Activated naive CD4-positive, alpha-beta T cell treated with anti-CD3 and anti-CD28 coated beads for 36 hours (primary cell): ENCODE measurements at regions not wholly inside any gene's neighbourhood (a gene's known extent, or its start where the extent isn't known, plus 50 kb on each side); places are given as distances from the start of the nearest gene placed in this dataset.

Source experiments
- CTCF ChIA-PET: fragments of 350-600 bp; sonication (Branson Sonifier 250); formaldehyde crosslinking; loops from one replicate; lab custom pipeline; 2021; ENCODE audit warnings: antibody characterized with exemption; lab: Charles Lee
- DNase-seq: peaks from one replicate; pipeline ENCODE4 v3.0.0-alpha.2; 2020
- H3K27ac Mint-ChIP-seq: one replicate; pipeline ENCODE4 v1.8.0; 2021; ENCODE audit warnings: mild to moderate bottlenecking, mixed read lengths
- H3K27me3 Mint-ChIP-seq: one replicate; pipeline ENCODE4 v1.8.0; 2021; ENCODE audit warnings: low read depth, mixed read lengths
- H3K36me3 Mint-ChIP-seq: one replicate; pipeline ENCODE4 v1.8.0; 2021; ENCODE audit warnings: low read depth, mixed read lengths
- H3K4me1 Mint-ChIP-seq: one replicate; pipeline ENCODE4 v1.8.0; 2021; ENCODE audit warnings: low read depth, mixed read lengths
- H3K4me3 Mint-ChIP-seq: one replicate; pipeline ENCODE4 v1.8.0; 2021; ENCODE audit warnings: mild to moderate bottlenecking, moderate library complexity, mixed read lengths
- H3K9me3 Mint-ChIP-seq: one replicate; pipeline ENCODE4 v1.8.0; 2021; ENCODE audit warnings: mixed read lengths
- intact Hi-C: fragments of 100-400 bp; cut with micrococcal nuclease; formaldehyde crosslinking; loops from one replicate; pipeline ENCODE4 v1.15.1; 2023

- intact Hi-C loops, result no loop called here
These were observed 191.0 kb upstream of the NRIP1 start for GRCh38 chr21:15255763-15256162.

GRCh38 chr21:15256996-15257395, 192.2 kb upstream of the NRIP1 start:
- Mint-ChIP-seq H3K27me3 (peaks cover 2% of the 10 kb centered on the region), H3K27ac (no peak overlapping the region), H3K4me3 (no peak overlapping the region), H3K9me3 (no peaks in the 10 kb centered on the region), H3K4me1 (no peaks in the 10 kb centered on the region), H3K36me3 (no peaks in the 10 kb centered on the region)
- no peak for DNase-seq
- CTCF ChIA-PET, result no interaction called here
- intact Hi-C loops, result no loop called here

More at GRCh38 chr21:15255763-15256162, 191.0 kb upstream of the NRIP1 start:
- no peak overlapping the region for H3K27ac Mint-ChIP-seq
- no peak for DNase-seq
- no peaks in the 10 kb centered on the region for H3K9me3 Mint-ChIP-seq
- CTCF ChIA-PET, result no interaction called here
- no peak overlapping the region for H3K4me3 Mint-ChIP-seq
- H3K4me1 Mint-ChIP-seq, result no peaks in the 10 kb centered on the region
- peaks cover 2% of the 10 kb centered on the region for H3K27me3 Mint-ChIP-seq
- no peaks in the 10 kb centered on the region for H3K36me3 Mint-ChIP-seq

GRCh38 chr21:15257646-15258045, 192.8 kb upstream of the NRIP1 start:
- H3K36me3 Mint-ChIP-seq, result no peaks in the 10 kb centered on the region
- H3K27ac Mint-ChIP-seq, result no peak overlapping the region
- H3K9me3 Mint-ChIP-seq, result no peaks in the 10 kb centered on the region
- intact Hi-C loops, result no loop called here
- H3K4me1 Mint-ChIP-seq, result no peaks in the 10 kb centered on the region
- no peak overlapping the region for H3K4me3 Mint-ChIP-seq
- CTCF ChIA-PET, result no interaction called here
- H3K27me3 Mint-ChIP-seq, result peaks cover 2% of the 10 kb centered on the region
- no peak for DNase-seq

- DNase-seq, result no peak
- intact Hi-C loops, result no loop called here
- Mint-ChIP-seq H3K9me3 (no peaks in the 10 kb centered on the region), H3K36me3 (no peaks in the 10 kb centered on the region), H3K4me1 (no peaks in the 10 kb centered on the region), H3K4me3 (no peak overlapping the region), H3K27me3 (no peaks in the 10 kb centered on the region), H3K27ac (no peak overlapping the region)
- CTCF ChIA-PET, result no interaction called here
These were observed 195.0 kb upstream of the NRIP1 start for GRCh38 chr21:15259824-15260223.

- H3K4me1 Mint-ChIP-seq, result no peaks in the 10 kb centered on the region
- CTCF ChIA-PET, result no interaction called here
These were observed 195.8 kb upstream of the NRIP1 start for GRCh38 chr21:15260604-15261003.

GRCh38 chr21:15264084-15264665, 199.4 kb upstream of the NRIP1 start:
- no peak overlapping the region for H3K27ac Mint-ChIP-seq
- no peaks in the 10 kb centered on the region for H3K36me3 Mint-ChIP-seq
- CTCF ChIA-PET, result no interaction called here
- intact Hi-C loops, result no loop called here
- H3K4me1 Mint-ChIP-seq, result no peaks in the 10 kb centered on the region
- H3K27me3 Mint-ChIP-seq, result peaks cover 2% of the 10 kb centered on the region
- no peak for DNase-seq
- H3K4me3 Mint-ChIP-seq, result no peak overlapping the region
- H3K9me3 Mint-ChIP-seq, result no peaks in the 10 kb centered on the region

More at GRCh38 chr21:15260604-15261003, 195.8 kb upstream of the NRIP1 start:
- no peak for DNase-seq
- Mint-ChIP-seq H3K27ac (no peak overlapping the region), H3K27me3 (no peaks in the 10 kb centered on the region), H3K36me3 (no peaks in the 10 kb centered on the region), H3K4me3 (no peak overlapping the region), H3K9me3 (no peaks in the 10 kb centered on the region)
- intact Hi-C loops, result no loop called here

- Mint-ChIP-seq H3K27me3 (peaks cover 12% of the 10 kb centered on the region), H3K36me3 (no peaks in the 10 kb centered on the region), H3K27ac (no peak overlapping the region), H3K9me3 (no peaks in the 10 kb centered on the region), H3K4me3 (no peak overlapping the region), H3K4me1 (no peaks in the 10 kb centered on the region)
- CTCF ChIA-PET, result no interaction called here
- intact Hi-C loops, result no loop called here
- DNase-seq, result no peak
These were observed 207.4 kb upstream of the NRIP1 start for GRCh38 chr21:15272171-15272570.

GRCh38 chr21:15272591-15272990, 207.8 kb upstream of the NRIP1 start:
- intact Hi-C loops, result no loop called here
- Mint-ChIP-seq H3K9me3 (no peaks in the 10 kb centered on the region), H3K4me1 (no peaks in the 10 kb centered on the region), H3K27ac (no peak overlapping the region), H3K27me3 (peaks cover 12% of the 10 kb centered on the region), H3K4me3 (no peak overlapping the region), H3K36me3 (no peaks in the 10 kb centered on the region)
- CTCF ChIA-PET, result no interaction called here
- no peak for DNase-seq

GRCh38 chr21:15273244-15273643, 208.4 kb upstream of the NRIP1 start:
- peaks cover 12% of the 10 kb centered on the region for H3K27me3 Mint-ChIP-seq
- DNase-seq, result no peak
- H3K27ac Mint-ChIP-seq, result no peak overlapping the region
- H3K4me1 Mint-ChIP-seq, result no peaks in the 10 kb centered on the region
- H3K36me3 Mint-ChIP-seq, result no peaks in the 10 kb centered on the region
- intact Hi-C loops, result no loop called here
- H3K9me3 Mint-ChIP-seq, result no peaks in the 10 kb centered on the region
- no peak overlapping the region for H3K4me3 Mint-ChIP-seq
- CTCF ChIA-PET, result no interaction called here

- Mint-ChIP-seq H3K27me3 (peaks cover 12% of the 10 kb centered on the region), H3K27ac (no peak overlapping the region)
These were observed 210.1 kb upstream of the NRIP1 start for GRCh38 chr21:15274701-15275485.

GRCh38 chr21:15275615-15276235, 210.9 kb upstream of the NRIP1 start:
- H3K36me3 Mint-ChIP-seq, result no peaks in the 10 kb centered on the region
- peaks cover 12% of the 10 kb centered on the region for H3K27me3 Mint-ChIP-seq
- CTCF ChIA-PET, result no interaction called here

More at GRCh38 chr21:15274701-15275485, 210.1 kb upstream of the NRIP1 start:
- H3K4me3 Mint-ChIP-seq, result no peak overlapping the region
- DNase-seq, result no peak
- CTCF ChIA-PET, result no interaction called here
- H3K9me3 Mint-ChIP-seq, result no peaks in the 10 kb centered on the region
- H3K4me1 Mint-ChIP-seq, result no peaks in the 10 kb centered on the region
- intact Hi-C loops, result no loop called here
- no peaks in the 10 kb centered on the region for H3K36me3 Mint-ChIP-seq

GRCh38 chr21:15276243-15276642, 211.4 kb upstream of the NRIP1 start:
- H3K9me3 Mint-ChIP-seq, result no peaks in the 10 kb centered on the region
- no peak overlapping the region for H3K27ac Mint-ChIP-seq
- no peaks in the 10 kb centered on the region for H3K4me1 Mint-ChIP-seq
- H3K4me3 Mint-ChIP-seq, result no peak overlapping the region
- no peaks in the 10 kb centered on the region for H3K36me3 Mint-ChIP-seq
- intact Hi-C loops, result no loop called here
- H3K27me3 Mint-ChIP-seq, result peaks cover 12% of the 10 kb centered on the region
- CTCF ChIA-PET, result no interaction called here
- no peak for DNase-seq

More at GRCh38 chr21:15275615-15276235, 210.9 kb upstream of the NRIP1 start:
- H3K27ac Mint-ChIP-seq, result no peak overlapping the region
- DNase-seq, result no peak
- H3K9me3 Mint-ChIP-seq, result no peaks in the 10 kb centered on the region
- intact Hi-C loops, result no loop called here
- H3K4me3 Mint-ChIP-seq, result no peak overlapping the region
- H3K4me1 Mint-ChIP-seq, result no peaks in the 10 kb centered on the region

- intact Hi-C loops, result no loop called here
- Mint-ChIP-seq H3K4me3 (no peak overlapping the region), H3K27me3 (peaks cover 15% of the 10 kb centered on the region), H3K4me1 (no peaks in the 10 kb centered on the region), H3K27ac (no peak overlapping the region), H3K36me3 (no peaks in the 10 kb centered on the region), H3K9me3 (no peaks in the 10 kb centered on the region)
- CTCF ChIA-PET, result no interaction called here
- no peak for DNase-seq
These were observed 212.7 kb upstream of the NRIP1 start for GRCh38 chr21:15277466-15277865.
